Stimulated activated CD4-positive, alpha-beta T cell treated with anti-CD3 and anti-CD28 coated beads, Interleukin-2, amount 100 ng/mL, for 48 hours (primary cell): ENCODE measurements at regions not wholly inside any gene's neighbourhood (a gene's known extent, or its start where the extent isn't known, plus 50 kb on each side); places are given as distances from the start of the nearest gene placed in this dataset.

Experiments used
- DNase-seq, 2 donors: peaks; one replicate each; pipeline ENCODE4 v3.0.0-alpha.2; 2020

- no peak for DNase-seq
These were observed 422.5 kb upstream of the PIK3C3 start for GRCh38 chr18:41532344-41533086.

DNA sequence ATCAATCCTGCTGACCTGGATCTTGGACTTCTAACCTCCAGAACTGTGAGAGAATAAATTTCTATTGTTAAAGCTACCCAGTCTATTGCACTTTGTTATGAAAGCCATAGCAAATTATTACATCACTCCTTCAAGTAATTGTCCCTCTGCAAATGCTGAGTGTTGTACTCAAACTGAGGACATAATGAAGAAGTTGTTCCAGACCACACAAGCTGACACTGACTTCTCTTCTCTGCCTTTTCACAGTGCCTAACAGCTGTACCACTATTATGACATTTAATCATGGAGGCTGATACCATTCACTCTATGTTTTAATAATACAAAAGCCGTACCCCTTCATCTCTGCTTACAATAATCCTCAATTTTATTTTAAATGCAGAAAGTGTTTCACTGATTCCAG is 424.1 kb upstream of the PIK3C3 start:
- DNase-seq = no peak

DNA sequence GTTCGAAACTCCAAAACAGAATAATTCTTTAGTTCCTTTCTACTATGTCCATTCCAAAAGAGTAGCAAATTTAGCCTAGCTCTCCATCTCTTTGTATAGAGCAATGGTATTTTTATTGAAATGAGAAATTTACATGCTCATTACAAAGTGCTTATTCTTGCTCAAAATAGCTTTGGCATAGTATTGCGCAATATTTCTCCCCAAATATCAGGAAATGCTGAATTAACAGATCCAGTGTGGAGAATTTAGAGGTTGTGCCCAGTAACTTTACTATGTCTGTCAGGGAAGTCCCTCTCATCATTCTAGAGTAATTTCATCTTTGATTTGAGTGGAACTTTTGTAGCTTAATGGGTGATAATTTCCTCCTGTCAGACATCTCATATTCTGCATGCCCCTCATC is 425.9 kb upstream of the PIK3C3 start:
- DNase-seq = no peak

DNA sequence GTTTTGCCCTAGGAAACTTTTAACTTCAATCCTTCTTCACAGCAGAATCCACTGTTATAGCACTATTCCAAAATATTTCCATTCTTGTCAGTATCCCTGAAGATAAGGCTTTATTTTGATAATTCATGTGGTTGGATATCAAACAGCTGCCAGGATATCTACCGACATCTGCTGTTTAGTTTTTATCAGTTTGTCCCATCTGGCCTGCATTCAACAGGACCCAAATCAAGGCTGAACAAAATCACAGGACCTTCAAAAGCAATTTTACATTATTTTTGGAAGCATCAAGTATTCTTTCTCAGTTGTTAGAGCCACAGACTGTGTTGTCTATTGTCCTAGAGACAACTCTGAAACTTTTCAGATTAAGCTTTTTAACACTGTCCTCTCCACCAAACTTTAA is 429.0 kb upstream of the PIK3C3 start:
- no peak for DNase-seq

DNA sequence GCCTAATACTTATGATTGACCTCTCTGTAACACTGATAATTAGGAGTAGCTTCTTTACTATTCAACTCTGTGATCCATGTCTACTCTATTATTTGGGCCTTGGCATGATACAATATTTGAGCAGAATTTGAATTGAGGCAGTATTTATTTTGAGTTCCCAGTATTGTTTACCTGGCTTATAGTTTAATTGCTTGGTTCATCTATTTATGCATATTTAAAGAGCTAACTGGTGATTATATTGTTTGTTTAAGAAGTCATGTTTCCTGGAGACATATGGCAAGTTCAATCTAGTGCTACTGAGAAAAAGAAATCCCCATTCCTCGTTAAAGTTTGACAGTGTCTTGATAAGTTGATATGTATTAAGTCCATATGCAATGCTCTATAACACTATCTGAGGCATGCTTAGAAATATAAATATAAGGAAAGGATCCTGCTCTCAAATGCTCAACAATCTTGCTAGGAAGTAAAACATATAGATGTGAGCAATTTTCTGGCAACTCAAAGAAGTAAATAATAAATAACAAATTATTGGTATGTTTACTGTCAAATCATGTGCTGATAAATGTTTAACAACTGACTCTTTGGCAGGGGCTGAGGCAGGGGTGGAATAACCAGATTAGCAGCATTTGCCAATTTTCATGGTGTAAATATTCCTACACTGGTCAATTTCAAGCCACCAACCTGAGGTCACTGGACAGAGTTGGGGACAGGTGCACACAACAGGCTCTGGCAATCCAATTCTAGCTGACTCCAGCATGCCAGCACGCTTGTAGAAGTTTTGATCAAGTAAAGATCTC is 430.2 kb upstream of the PIK3C3 start:
- no peak for DNase-seq

GRCh38 chr18:41517142-41517541 is 437.9 kb upstream of the PIK3C3 start:
- DNase-seq = no peak

- DNase-seq = no peak
These were observed 441.6 kb upstream of the PIK3C3 start for GRCh38 chr18:41513438-41513837.

DNA sequence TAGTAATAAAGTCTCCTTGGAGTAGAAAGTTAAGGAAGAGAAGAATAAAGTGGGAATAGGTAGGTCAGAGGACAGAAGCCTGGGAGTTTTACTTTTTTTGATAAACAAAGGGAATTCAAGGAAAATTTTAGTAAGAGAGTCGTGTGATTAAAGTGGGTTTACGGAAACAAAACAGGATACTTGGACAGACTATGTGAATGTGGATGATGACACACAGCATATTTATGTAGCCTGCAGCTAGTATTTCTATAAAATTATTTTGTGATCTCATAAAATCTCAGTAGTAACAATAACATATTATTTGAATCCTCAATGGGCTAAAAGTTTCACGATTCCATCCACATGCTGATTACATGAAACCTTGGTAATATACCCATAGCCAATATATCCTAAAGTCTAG is 450.7 kb upstream of the PIK3C3 start:
- DNase-seq = no peak

DNA sequence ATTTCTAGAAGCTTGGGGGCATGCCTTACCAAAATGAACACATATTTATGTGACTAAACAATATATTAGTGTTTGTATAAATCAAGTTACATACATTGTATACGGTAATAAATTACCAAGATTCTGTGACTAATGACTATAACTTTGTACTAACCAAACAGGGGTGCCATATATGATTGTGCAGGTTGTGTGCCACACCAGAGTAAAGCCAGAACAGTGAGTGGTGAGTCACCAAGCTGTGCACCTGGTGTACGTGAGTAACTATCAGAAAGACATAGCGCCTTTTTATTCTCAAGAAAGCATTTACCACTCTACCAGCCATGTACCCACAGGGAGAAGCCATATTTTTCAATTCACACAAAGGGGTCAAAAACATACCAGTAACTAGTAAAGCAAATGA is 453.2 kb upstream of the PIK3C3 start:
- DNase-seq = no peak

- DNase-seq = no peak
These were observed 455.7 kb upstream of the PIK3C3 start for GRCh38 chr18:41499345-41499744.

DNA sequence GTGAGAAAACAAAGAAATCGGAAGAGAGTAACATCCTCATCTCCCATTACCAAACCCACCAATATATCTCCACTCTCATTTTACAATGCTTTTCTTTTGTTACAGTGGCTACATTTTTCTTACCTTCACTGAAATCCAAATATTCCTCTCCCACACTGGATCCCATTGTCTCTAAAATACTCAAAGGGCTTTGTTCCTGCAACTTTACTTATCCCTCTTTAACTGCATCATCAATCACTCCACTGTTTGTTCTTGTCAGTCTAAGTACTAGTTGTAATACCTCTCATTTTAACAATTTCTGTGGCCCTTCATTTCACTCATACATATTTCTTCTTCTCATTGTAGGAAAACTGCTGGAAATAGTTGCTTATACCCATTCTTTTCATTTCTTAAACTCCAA is 464.2 kb upstream of the PIK3C3 start:
- DNase-seq = no peak

DNA sequence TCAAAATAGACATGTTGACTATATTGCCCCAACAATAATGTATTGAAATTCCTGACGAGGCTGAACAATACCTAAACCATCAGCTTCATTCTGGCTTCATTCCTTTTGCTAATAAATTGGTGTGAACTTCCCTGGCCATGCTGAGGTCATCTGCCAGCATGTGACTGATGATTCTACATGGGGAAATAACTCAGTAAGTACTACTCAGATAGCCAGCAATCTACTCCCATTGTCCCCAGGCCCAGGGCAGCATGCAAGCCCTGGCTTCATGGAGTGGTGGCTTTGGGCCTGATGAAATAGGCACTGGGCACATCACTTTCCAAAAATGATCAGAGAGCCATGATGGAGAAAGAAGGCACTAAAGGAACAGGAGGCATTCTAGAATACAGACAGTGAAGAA is 468.5 kb upstream of the PIK3C3 start:
- no peak for DNase-seq

DNA sequence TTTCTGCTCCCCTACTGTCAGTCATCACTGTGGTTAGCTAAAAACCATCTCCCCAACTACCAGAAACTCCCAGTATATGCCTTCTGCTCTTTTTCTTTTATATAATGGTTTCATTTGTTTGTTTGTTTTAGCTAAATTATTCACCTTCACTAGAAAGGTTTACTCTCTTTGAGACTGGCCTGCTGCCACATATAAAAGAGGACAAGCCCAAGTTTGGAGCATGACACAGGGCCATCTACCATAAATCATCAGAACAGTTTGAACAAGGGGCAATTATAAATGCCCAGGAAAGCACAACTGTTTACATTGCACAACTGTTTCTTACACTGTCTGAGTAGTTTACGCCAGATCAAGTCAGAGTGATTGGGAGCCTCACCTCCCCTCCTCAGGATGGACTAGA is 471.0 kb upstream of the PIK3C3 start:
- DNase-seq = no peak

- DNase-seq = no peak
These were observed 472.5 kb upstream of the PIK3C3 start for GRCh38 chr18:41482501-41482900.

DNA sequence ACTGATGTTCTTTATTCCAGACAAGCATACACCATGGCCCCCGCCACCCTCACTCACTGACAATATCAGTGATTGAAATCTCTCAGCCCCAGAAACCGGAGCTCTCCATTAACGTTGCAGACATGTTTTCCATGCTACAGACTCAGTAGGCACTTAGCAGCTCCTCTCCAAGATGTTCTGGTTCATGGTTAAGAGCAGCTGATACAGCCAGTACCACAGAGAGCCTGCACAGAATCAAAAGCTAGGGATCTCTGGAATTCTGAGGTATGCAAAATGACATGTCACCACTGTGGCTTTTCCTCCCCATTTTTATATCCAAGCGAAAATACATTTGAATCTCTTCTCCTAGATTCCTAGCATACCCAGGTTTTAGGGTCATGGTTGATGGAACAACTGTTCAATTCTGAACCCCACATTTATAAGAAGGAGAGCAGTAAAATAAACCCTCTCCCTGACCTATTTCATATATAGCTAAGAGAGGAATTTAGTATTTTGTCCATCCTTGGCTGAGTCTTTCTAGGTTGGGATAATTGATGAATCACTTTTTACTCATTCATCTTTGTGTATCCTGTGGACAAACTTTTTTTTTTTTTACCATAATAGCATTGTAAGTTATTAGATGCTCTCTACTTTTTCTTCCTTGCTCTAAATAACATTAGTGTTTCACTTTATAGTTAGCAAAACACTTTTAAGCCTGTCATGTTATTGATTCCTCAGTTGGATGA is 488.4 kb upstream of the PIK3C3 start:
- DNase-seq = no peak

DNA sequence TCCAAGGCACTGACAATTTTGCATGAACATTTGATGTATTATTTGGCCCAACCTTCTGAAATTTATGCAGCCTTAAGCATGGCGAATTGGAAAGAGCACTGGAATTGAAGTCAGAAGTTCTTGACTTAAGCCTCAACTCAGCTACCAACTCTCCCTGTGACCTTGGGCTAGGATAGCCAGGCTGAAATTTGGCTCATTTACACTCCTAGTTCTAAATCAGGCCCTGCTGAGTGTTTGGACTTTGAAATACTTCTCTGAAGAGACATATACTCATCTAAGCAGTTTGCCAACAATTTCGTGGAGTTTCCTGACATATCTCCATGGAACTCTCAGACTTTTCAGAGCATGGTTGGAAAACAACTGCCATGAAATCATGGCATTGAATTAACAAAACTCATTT is 489.6 kb upstream of the PIK3C3 start:
- DNase-seq = no peak

- no peak for DNase-seq
These were observed 490.8 kb upstream of the PIK3C3 start for GRCh38 chr18:41464278-41464677.

DNA sequence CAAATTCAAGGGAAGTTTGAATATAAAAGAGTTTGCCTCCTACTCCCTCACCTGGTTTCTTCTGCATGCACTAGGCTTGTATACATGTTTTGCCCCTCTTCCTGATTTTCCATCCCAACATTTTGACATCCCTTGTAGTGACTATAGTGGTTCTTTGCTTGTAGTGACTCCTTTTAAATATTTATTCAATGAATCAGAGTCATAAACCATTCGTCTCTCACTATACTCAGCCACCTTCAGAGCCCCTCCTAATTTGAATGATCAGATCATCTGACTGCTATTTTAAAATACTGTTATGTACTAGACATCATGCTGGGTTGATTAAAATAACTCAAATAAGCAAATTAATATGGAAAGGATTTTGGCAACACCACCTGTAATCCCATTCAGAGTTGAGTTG is 492.1 kb upstream of the PIK3C3 start:
- no peak for DNase-seq

DNA sequence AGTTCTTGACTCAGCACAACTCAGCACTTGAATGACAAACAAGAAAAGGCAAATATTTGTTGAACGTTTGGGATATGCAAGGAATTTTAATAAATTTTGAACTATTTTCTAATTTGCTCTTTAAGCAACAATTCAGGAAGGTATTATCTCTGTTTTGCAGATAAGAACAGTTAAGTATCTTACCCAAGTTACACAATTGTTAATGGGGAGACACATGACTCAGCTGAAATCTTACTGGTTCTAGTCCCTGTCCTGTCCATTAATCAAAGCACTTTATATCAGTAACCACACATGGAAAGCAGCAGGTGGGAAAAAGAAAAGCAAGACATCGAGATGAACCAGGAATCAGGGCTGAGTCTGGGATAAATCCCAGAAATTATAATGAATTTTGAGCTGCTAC is 493.9 kb upstream of the PIK3C3 start:
- DNase-seq = no peak

- DNase-seq = no peak
These were observed 495.4 kb upstream of the PIK3C3 start for GRCh38 chr18:41459656-41460055.

- DNase-seq = no peak
These were observed 496.7 kb upstream of the PIK3C3 start for GRCh38 chr18:41458376-41458775.

DNA sequence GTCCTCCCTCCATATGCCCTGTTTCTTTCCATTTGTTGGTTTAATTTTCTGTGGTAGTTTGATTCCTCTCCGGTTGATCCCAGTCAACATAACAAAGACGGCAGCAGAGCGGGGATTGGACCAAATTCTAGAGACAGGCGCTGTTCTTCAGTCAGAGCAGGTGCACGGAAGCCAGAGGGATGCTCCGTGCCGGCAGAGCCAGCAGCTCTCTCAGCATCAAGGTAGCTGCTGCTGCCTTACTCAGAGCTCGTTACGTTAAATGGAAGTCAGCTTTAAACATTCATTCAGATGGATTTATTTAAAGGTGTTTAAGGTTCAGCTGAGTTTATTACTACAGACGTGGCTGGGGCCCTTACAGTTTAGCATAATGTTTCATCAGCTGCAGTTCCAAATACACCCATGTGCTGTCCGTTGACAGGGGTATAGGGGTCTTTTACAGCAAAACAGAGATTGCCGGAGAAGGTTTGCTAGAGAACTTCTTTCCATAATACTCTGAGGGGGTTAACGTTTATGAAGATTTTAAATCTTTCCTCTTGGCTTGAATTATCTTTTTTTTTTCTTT is 497.2 kb upstream of the PIK3C3 start:
- no peak for DNase-seq

GRCh38 chr18:41456831-41457230 is 498.2 kb upstream of the PIK3C3 start:
- DNase-seq = no peak

- DNase-seq = no peak
These were observed 505.4 kb upstream of the PIK3C3 start for GRCh38 chr18:41449612-41450011.
